Nephron (organoid): ENCODE measurements at regions not wholly inside any gene's neighbourhood (a gene's known extent, or its start where the extent isn't known, plus 50 kb on each side); places are given as distances from the start of the nearest gene placed in this dataset.

Experiments
- H3K27ac Mint-ChIP-seq, 3 experiments: 2 replicates each; pipeline ENCODE4 v1.8.0; 2020; ENCODE audit warnings: mixed read lengths in 3 of 3, mild to moderate bottlenecking in 2 of 3, moderate library complexity in 1 of 3
- H3K27me3 Mint-ChIP-seq: 2 replicates; pipeline ENCODE4 v1.8.0; 2021; ENCODE audit warnings: low read depth, mild to moderate bottlenecking, moderate library complexity, mixed read lengths
- H3K36me3 Mint-ChIP-seq: 2 replicates; pipeline ENCODE4 v1.8.0; 2020; ENCODE audit warnings: low read depth, mixed read lengths
- H3K4me1 Mint-ChIP-seq: 2 replicates; pipeline ENCODE4 v1.8.0; 2020; ENCODE audit warnings: mixed read lengths
- H3K4me3 Mint-ChIP-seq, 3 experiments: 2 replicates each; pipeline ENCODE4 v1.8.0; 2020; ENCODE audit warnings: mild to moderate bottlenecking in 3 of 3, mixed read lengths in 3 of 3, moderate library complexity in 2 of 3
- H3K9me3 Mint-ChIP-seq: 2 replicates; pipeline ENCODE4 v1.8.0; 2020; ENCODE audit warnings: mixed read lengths
- CTCF ChIP-seq, 3 experiments: fragments of 200-600 bp; sonication (generic); IDR thresholded peaks; one replicate each; pipeline ENCODE4 v1.5.0; 2021; ENCODE audit warnings: antibody characterized with exemption in 3 of 3; ENCODE audit not compliant: unreplicated experiment in 3 of 3

GRCh38 chrX:20378233-20378920, 111.7 kb upstream of the RPS6KA3 start:
- Mint-ChIP-seq H3K27ac (no peak overlapping the region), H3K36me3 (no peaks in the 10 kb centered on the region), H3K27me3 (peaks cover 3% of the 10 kb centered on the region), H3K4me3 (no peak overlapping the region), H3K4me1 (peaks cover 17% of the 10 kb centered on the region), H3K9me3 (peaks cover 6% of the 10 kb centered on the region)
- TF ChIP-seq CTCF (IDR thresholded peaks at IDR 0.05; ENCODE audit: unreplicated experiment in 3 of 3), result no peak

GRCh38 chrX:20374900-20375438, 108.3 kb upstream of the RPS6KA3 start:
- no peaks in the 10 kb centered on the region for H3K27me3 Mint-ChIP-seq
- no peak overlapping the region for H3K27ac Mint-ChIP-seq
- no peaks in the 10 kb centered on the region for H3K36me3 Mint-ChIP-seq
- peaks cover 9% of the 10 kb centered on the region for H3K9me3 Mint-ChIP-seq
- H3K4me1 Mint-ChIP-seq, result peaks cover 7% of the 10 kb centered on the region
- no peak for TF ChIP-seq CTCF (IDR thresholded peaks at IDR 0.05; ENCODE audit: unreplicated experiment in 3 of 3)
- H3K4me3 Mint-ChIP-seq, result no peak overlapping the region

GRCh38 chrX:20374450-20374849, 107.7 kb upstream of the RPS6KA3 start:
- Mint-ChIP-seq H3K27me3 (no peaks in the 10 kb centered on the region), H3K36me3 (no peaks in the 10 kb centered on the region), H3K4me1 (peaks cover 7% of the 10 kb centered on the region), H3K9me3 (peaks cover 6% of the 10 kb centered on the region), H3K4me3 (no peak overlapping the region), H3K27ac (no peak overlapping the region)
- no peak for TF ChIP-seq CTCF (IDR thresholded peaks at IDR 0.05; ENCODE audit: unreplicated experiment in 3 of 3)

- Mint-ChIP-seq H3K36me3 (no peaks in the 10 kb centered on the region), H3K27me3 (no peaks in the 10 kb centered on the region)
- no peak for TF ChIP-seq CTCF (IDR thresholded peaks at IDR 0.05; ENCODE audit: unreplicated experiment in 3 of 3)
Observed at GRCh38 chrX:20373063-20373462, 106.4 kb upstream of the RPS6KA3 start.

GRCh38 chrX:20372533-20372932, 105.8 kb upstream of the RPS6KA3 start:
- TF ChIP-seq CTCF (IDR thresholded peaks at IDR 0.05; ENCODE audit: unreplicated experiment in 3 of 3), result no peak
- no peak overlapping the region for H3K4me3 Mint-ChIP-seq
- no peak overlapping the region for H3K27ac Mint-ChIP-seq

More at GRCh38 chrX:20373063-20373462, 106.4 kb upstream of the RPS6KA3 start:
- Mint-ChIP-seq H3K27ac (no peak overlapping the region), H3K9me3 (peaks cover 6% of the 10 kb centered on the region), H3K4me3 (no peak overlapping the region), H3K4me1 (peaks cover 7% of the 10 kb centered on the region)

GRCh38 chrX:20369468-20369867, 102.8 kb upstream of the RPS6KA3 start:
- no peak for TF ChIP-seq CTCF (IDR thresholded peaks at IDR 0.05; ENCODE audit: unreplicated experiment in 3 of 3)
- no peaks in the 10 kb centered on the region for H3K4me1 Mint-ChIP-seq
- H3K27me3 Mint-ChIP-seq, result no peaks in the 10 kb centered on the region
- H3K27ac Mint-ChIP-seq, result no peak overlapping the region
- H3K9me3 Mint-ChIP-seq, result peaks cover 14% of the 10 kb centered on the region
- no peaks in the 10 kb centered on the region for H3K36me3 Mint-ChIP-seq
- no peak overlapping the region for H3K4me3 Mint-ChIP-seq

More at GRCh38 chrX:20372533-20372932, 105.8 kb upstream of the RPS6KA3 start:
- Mint-ChIP-seq H3K9me3 (peaks cover 6% of the 10 kb centered on the region), H3K27me3 (no peaks in the 10 kb centered on the region), H3K36me3 (no peaks in the 10 kb centered on the region), H3K4me1 (peaks cover 7% of the 10 kb centered on the region)
